NCI-H460 (cell line): ENCODE measurements at regions not wholly inside any gene's neighbourhood (a gene's known extent, or its start where the extent isn't known, plus 50 kb on each side); places are given as distances from the start of the nearest gene placed in this dataset.

ENCODE experiments used
- DNase-seq: peaks from one replicate; pipeline ENCODE4 v3.0.0-alpha.2; 2016; ENCODE audit warnings: low read depth; ENCODE audit errors: extremely low read depth

DNA sequence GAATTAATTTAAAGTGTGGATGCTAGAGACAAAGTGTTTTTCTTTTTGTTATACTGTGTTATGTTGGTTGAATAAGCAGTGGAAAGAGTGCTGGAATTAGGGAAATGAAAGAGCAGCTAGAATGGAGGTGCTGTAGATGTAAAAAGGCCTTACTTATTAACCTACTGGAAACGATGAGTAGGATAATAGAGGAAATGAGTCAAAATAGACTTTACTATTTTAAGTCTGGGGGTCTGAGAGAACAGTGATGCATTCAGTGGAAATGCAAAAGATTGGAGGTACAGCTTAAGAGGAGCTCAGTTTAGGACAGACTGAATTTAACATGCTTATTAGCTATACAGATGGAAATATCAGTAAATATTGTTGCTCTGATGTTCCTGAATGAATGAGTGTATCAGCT, 674.0 kb downstream of the OTOL1 start:
- no peak for DNase-seq

- DNase-seq: no peak
Observed at GRCh38 chr3:162171970-162172369, 675.4 kb downstream of the OTOL1 start.

GRCh38 chr3:162175145-162175544, 678.5 kb downstream of the OTOL1 start:
- no peak for DNase-seq

DNA sequence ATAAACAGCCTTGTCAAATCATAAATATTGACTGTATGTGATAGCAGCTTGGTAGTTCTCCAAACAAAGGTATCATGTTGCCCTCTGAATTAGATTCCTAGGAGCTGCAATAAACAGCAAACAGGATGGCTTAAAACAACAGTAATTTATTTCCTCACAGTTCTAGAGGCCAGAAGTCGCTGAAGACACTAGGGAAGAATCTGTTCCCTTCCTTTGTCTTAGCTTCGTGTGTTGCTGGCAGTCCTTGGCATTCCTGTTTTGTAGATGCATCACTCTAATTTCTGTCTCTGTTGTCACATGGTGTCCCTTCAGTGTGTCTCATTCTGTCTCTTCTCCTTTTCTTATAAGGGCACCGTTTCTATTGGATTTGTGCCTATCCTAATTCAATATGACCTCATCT, 679.3 kb downstream of the OTOL1 start:
- DNase-seq: no peak

DNA sequence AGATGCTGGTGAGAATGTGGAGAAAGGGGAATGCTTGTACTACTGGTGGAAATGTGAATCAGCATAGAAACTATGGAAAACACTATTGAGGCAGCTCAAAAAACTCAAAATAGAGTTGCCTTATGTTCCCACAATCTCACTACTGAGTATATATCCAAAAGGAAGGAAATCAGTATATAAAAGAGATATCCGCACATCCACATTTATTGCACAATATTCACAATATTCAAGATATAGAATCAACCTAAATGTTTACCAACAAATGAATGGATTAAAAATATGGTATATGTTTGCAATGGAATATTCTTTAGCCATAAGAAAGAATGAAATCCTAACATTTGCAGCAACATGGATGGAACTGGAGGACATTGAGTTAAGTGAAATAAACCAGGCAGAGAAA, 686.8 kb downstream of the OTOL1 start:
- no peak for DNase-seq

DNA sequence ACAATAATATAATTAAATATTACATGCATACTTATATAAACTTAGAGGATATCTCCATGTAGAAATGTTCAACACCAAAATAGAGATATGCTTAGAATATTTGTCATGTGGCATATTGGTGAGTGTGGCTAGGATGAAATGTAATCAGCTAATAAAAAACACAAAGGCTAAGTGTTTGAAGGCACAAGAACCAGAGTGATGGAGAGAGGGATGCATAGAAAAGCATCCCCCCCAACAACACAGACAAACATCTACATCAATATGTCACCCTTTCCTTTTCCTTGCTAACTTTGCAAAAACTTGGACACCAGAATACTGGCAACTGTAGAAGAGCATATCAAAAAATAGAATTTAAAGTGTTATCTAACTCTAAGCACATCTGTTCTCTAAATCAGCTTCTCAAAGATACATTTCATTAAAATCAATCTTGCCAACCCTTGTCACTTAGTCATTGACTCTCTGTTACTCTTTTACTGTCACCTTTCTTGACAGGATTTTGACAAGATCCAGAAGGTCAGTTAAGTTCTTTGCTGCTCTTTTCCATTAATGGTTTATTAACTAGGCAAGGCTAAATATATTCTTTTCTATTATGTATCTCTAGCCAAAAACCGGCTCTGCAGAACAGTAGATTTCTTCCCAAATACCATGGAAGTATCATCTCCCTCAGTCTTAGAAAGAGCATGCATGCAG, 695.9 kb downstream of the OTOL1 start:
- no peak for DNase-seq

- DNase-seq: no peak
Observed at GRCh38 chr3:162193148-162194095, 696.8 kb downstream of the OTOL1 start.

DNA sequence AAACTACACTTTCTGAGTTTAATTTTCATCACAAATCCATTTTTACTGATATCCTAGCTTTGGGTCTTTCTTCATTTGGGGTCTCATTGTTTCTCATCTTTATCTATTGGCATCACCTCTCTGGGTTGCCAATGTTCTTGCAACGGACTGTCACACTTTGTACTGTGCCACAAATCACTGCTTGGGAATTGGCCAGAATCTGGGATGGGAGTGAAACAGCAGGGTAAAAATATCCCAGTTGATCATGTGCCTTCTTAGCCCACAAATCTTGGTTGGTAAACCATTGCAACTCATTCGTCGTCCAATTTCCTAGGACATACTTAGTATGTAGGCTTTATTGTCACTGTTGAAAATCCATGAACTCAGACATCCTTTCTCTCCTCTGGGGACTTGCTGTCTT, 698.5 kb downstream of the OTOL1 start:
- DNase-seq: no peak

DNA sequence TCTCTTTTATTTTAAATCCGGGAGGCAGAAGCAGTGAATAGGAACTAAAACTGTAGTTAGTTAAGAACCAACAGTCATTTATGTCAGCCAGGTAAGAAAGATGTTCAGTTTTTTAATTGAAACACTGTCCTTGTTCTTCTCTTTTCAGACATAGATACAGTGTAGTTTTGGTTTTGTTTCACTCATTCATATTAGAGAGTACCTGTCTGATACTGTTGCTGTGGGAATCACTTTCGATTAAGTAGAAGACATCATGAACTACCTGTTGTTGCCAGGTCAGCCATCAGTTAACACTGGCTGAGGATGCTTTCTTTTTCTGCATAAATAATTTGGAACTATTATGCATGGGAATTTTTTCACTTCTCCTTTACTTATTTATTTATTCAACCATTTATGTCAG, 700.4 kb downstream of the OTOL1 start:
- no peak for DNase-seq

- no peak for DNase-seq
Observed at GRCh38 chr3:162200836-162201235, 704.2 kb downstream of the OTOL1 start.

- DNase-seq: no peak
Observed at GRCh38 chr3:162206648-162207047, 710.0 kb downstream of the OTOL1 start.

DNA sequence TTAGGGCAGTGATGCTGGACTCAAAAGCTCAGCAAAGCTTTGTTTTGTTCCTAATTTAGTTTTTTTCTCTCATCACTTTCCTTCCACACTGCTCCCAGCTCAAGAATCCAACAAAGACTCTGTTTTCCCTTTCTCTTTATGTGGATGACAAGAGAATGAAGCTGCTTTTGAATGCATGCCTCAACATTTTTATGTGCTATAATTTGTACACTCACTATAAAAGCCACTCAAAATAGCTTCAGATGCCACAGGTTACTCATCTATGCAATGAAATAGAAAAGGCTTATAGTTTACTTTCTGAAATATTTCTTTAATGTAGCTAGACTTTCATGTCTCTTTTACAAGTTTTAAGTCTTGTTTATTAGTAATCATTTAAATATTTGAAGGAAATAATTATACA, 714.9 kb downstream of the OTOL1 start:
- no peak for DNase-seq

DNA sequence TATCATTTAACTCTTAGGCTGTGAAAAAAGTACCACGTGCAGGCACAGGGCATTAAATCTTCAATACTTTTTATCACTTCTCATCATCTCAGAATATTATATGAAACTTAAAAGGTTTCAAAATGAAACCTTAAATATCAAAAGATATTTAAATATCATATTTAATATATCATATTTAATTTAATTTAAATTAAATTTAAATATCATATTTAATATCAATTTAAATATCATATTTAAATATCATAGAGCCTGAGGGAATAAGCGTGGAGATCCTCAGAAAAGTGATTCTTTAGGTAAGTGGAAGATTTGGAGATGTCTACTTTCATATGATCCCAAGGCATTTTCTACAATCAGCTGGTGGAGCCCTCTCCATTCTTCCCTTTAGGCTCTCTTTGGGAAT, 716.6 kb downstream of the OTOL1 start:
- no peak for DNase-seq

- DNase-seq: no peak
Observed at GRCh38 chr3:162213956-162214355, 717.3 kb downstream of the OTOL1 start.

DNA sequence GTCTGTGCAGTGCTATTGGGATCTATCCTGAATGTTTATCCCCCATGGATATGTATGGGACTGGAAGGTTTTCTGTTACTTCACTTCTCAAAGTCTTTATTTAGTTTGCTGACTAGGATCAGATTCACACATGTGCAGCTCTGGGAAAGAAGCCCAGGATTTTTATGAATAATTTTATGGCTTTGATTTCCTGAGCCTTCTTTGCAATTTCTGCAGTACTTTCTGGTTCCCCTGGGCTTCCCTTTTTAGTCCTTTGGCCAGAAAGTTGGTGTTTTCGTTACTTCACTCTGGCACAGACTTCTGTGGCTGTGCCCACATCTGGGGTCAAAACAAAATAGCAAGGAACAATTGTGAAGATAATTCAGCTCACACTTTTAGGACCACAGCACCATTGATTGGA, 721.0 kb downstream of the OTOL1 start:
- no peak for DNase-seq

DNA sequence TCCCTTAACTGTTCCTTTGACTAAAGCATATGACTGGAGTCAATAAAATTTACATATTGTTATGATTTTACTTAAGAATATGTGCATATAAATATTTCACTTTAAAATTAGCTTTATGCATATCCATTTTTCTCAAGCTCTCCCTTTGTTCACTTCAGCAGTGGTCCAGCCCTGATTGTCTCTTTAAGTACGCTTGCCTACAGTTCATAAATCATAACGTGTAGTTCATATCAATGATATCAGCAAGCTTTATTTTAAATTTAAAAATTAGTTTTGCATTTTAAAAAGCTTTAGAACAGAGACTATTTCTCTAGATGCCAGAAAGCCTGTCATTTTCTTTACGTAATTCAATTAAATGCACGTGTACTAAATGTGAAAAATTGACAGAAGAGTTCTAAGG, 721.9 kb downstream of the OTOL1 start:
- DNase-seq: no peak

DNA sequence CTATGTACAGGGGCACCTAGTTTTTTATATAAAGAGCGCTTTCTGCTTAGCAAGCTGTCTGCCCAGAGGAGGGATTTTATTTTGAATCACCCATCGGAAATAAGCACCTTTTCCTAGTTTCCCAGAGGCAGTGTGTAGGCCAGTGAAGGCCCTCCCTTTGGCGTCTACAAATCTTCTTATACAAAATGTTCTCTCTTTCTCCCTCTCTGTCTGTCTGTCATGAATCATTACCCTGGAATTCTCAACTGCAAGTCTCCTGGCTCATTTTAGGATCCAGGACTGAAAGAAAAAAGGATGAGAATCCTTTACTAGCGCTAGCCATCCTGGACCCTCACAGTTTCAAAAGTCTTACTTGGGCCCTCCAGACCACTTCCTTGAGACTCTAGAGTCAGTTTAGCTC, 728.1 kb downstream of the OTOL1 start:
- no peak for DNase-seq

- DNase-seq: no peak
Observed at GRCh38 chr3:162236949-162237348, 740.3 kb downstream of the OTOL1 start.

- DNase-seq: no peak
Observed at GRCh38 chr3:162250782-162251181, 754.2 kb downstream of the OTOL1 start.

DNA sequence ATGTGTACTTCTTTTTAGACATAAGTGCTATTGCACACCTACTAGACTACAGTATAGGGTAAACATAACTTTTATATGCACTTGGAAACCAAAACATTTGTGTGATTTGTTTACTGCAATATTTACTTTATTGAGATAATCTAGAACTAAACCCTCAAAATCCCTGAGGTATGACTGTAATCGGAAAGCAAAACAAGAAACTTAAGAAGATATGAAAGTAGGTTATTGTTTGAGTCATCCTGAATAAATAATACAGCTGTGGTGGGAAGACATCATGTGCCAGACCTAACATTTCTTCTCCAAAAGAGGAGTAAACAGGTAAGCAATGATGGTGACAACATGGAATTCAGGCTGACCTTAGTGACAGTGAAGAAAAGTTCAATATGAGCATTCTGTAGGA, 765.5 kb downstream of the OTOL1 start:
- DNase-seq: no peak

DNA sequence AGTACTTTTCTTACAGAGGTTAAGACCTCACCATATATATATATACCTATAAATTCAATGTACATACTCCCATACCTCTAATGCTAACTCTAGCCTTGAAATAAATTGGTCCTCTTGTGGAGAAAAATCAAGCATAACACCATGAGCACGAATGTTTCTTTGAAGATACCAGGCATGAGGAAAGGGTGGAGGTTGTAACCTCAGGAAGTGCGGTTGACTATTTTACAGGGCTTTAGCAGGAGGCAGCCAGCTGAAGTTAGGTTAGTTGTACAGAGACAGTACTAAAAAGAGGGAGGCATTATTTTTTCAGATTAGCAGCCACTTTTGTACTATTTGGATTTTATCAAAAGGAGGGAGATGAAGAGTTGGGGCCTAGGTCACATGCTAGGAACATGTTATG, 767.0 kb downstream of the OTOL1 start:
- no peak for DNase-seq
